K562 (cell line): ENCODE measurements at regions not wholly inside any gene's neighbourhood (a gene's known extent, or its start where the extent isn't known, plus 50 kb on each side); places are given as distances from the start of the nearest gene placed in this dataset.
A peak's percentile ranks its signal among the peaks of the same experiment; 100 is the strongest.
"Not testable (repeated sequence)": the region's sequence is repeated elsewhere in the genome, so short reads cannot be mapped to it uniquely, and the experiment has no call there.

Experiments used
- ATAC-seq: fragments of 200-7000 bp; cut with Tn5 transposase; 3 replicates; pipeline ENCODE4 v1.9.1; 2020; ENCODE audit warnings: moderate library complexity
- BruUV-seq: library from RNA; stranded (reverse); fragments of 400-500 nt; replicated peaks from 2 replicates; lab custom pipeline; 2021; lab: Mats Ljungman, UMichigan
- CTCF ChIA-PET: fragments of 300-600 bp; formaldehyde crosslinking; extraction: SDS; loops from one replicate; lab custom pipeline; 2021; ENCODE audit warnings: low intra/inter-chr PET ratio; lab: Yijun Ruan, JAX
- POLR2A ChIA-PET: fragments of 300-600, 350-650 bp; sonication (Branson Sonifier 250); formaldehyde crosslinking; extraction: SDS; loops from one replicate; lab custom pipeline; 2021; ENCODE audit warnings: antibody characterized with exemption, inconsistent platforms; lab: Yijun Ruan, JAX
- DNase-seq, 4 experiments: peaks; one replicate each; pipeline versions ENCODE4 v3.0.0 to v3.0.0-alpha.2; 2011 to 2018; ENCODE audit warnings: low spot score in 3 of 4, mixed read lengths in 3 of 4; ENCODE audit errors: extremely low read depth in 1 of 4
- FAIRE-seq: peaks from 2 replicates; lab custom pipeline; 2011; peaks lifted over from hg19 to GRCh38; lab: Jason Lieb, UNC
- H2AFZ ChIP-seq: 2 replicates; pipeline ENCODE4 v1.6.0; 2011; ENCODE audit warnings: low read depth, low read length, control low read depth, inconsistent platforms
- H3K27ac ChIP-seq: fragments of 200-600 bp; 3 replicates; pipeline ENCODE4 v1.8.0; 2011; ENCODE audit warnings: low read depth, mild to moderate bottlenecking, control low read depth, inconsistent platforms, low read length, moderate library complexity, mixed read lengths; ENCODE audit errors: extremely low read depth
- H3K27me3 ChIP-seq, 2 experiments: fragments of 300-600 bp in 1 of 2; 2 replicates in 1 of 2; 3 replicates in 1 of 2; pipeline versions ENCODE4 v1.6.0 to v1.8.0; 2011; ENCODE audit warnings: inconsistent platforms in 2 of 2, low read length in 2 of 2, mild to moderate bottlenecking in 1 of 2, mixed read lengths in 1 of 2, moderate library complexity in 1 of 2; ENCODE audit not compliant: control insufficient read depth in 2 of 2, insufficient read depth in 2 of 2
- H3K36me3 ChIP-seq: fragments of 300-600 bp; 3 replicates; pipeline ENCODE4 v1.8.0; 2011; ENCODE audit warnings: mild to moderate bottlenecking, low read length, inconsistent platforms; ENCODE audit not compliant: control insufficient read depth, insufficient read depth
- H3K4me1 ChIP-seq, 2 experiments: fragments of 200-600 bp in 1 of 2; replicated peaks in 1 of 2; 2 replicates in 1 of 2; 3 replicates in 1 of 2; pipeline versions ENCODE4 v1.5.1 to v1.8.0; 2011; ENCODE audit warnings: inconsistent platforms in 2 of 2, low read length in 2 of 2, mild to moderate bottlenecking in 1 of 2, mixed read lengths in 1 of 2, moderate library complexity in 1 of 2; ENCODE audit not compliant: control insufficient read depth in 2 of 2, insufficient read depth in 2 of 2
- H3K4me2 ChIP-seq: 2 replicates; pipeline ENCODE4 v1.6.1; 2011; ENCODE audit warnings: low read length, control low read depth, inconsistent platforms, mixed read lengths; ENCODE audit not compliant: insufficient read depth
- H3K4me3 ChIP-seq: fragments of 200-600 bp; sonication (generic), shearing (Covaris generic); 2 replicates; pipeline ENCODE4 v1.5.1; 2016; ENCODE audit warnings: control low read depth, inconsistent platforms
- H3K79me2 ChIP-seq: fragments of 200-600 bp; 3 replicates; pipeline ENCODE4 v1.8.0; 2011; ENCODE audit warnings: low read length, inconsistent platforms; ENCODE audit not compliant: control insufficient read depth, insufficient read depth
- H3K9ac ChIP-seq, 2 experiments: 2 replicates each; pipeline versions ENCODE4 v1.6.0 to v1.6.1; 2011; ENCODE audit warnings: low read depth in 2 of 2, low read length in 2 of 2, control low read depth in 1 of 2, inconsistent platforms in 1 of 2, mild to moderate bottlenecking in 1 of 2, mixed read lengths in 1 of 2; ENCODE audit not compliant: insufficient read depth in 1 of 2
- H3K9me1 ChIP-seq: one replicate; pipeline ENCODE4 v1.6.0; 2011; ENCODE audit warnings: inconsistent platforms, mild to moderate bottlenecking, low read length, moderate library complexity; ENCODE audit not compliant: control insufficient read depth, insufficient read depth
- H3K9me3 ChIP-seq: replicated peaks from 2 replicates; pipeline ENCODE4 v1.5.1; 2011; ENCODE audit warnings: low read depth, low read length, inconsistent platforms; ENCODE audit not compliant: control insufficient read depth, insufficient read depth
- H4K20me1 ChIP-seq: replicated peaks from 2 replicates; pipeline ENCODE4 v1.6.1; 2011; ENCODE audit warnings: low read length, inconsistent platforms, mixed read lengths; ENCODE audit not compliant: control insufficient read depth, insufficient read depth
- CEBPG ChIP-seq, 3 experiments: fragments of 200-800 bp in 1 of 3; sonication (Bioruptor generic) in 1 of 3; sonication (generic) in 1 of 3; formaldehyde crosslinking in 1 of 3; IDR thresholded peaks in 2 of 3; conservative IDR thresholded peaks in 1 of 3; 2 replicates each; pipeline versions ENCODE4 v1.6.1 to v1.8.0; 2016 to 2022; ENCODE audit warnings: missing compliant biosample characterization in 2 of 3, missing genetic modification characterization in 2 of 3, mild to moderate bottlenecking in 1 of 3, missing genetic modification reagents in 1 of 3
- IRF1 ChIP-seq: sonication (generic); formaldehyde crosslinking; IDR thresholded peaks from 2 replicates; pipeline ENCODE4 v1.8.0; 2022; ENCODE audit warnings: missing genetic modification reagents, mild to moderate bottlenecking, borderline replicate concordance
- MEF2D ChIP-seq: conservative IDR thresholded peaks from 2 replicates; pipeline ENCODE4 v1.6.1; 2016; ENCODE audit warnings: low read depth, missing genetic modification characterization, missing compliant biosample characterization
- MEIS2 ChIP-seq: fragments of 450-650 bp; IDR thresholded peaks from 2 replicates; pipeline ENCODE4 v1.6.1; 2014; ENCODE audit warnings: mild to moderate bottlenecking; ENCODE audit not compliant: partially characterized antibody
- MTA3 ChIP-seq: fragments of 450-650 bp; formaldehyde crosslinking; IDR thresholded peaks from 2 replicates; pipeline ENCODE4 v1.6.1; 2017; ENCODE audit warnings: mild to moderate bottlenecking, borderline replicate concordance
- NFE2 ChIP-seq: IDR thresholded peaks from 2 replicates; pipeline ENCODE4 v1.6.1; 2014; ENCODE audit warnings: antibody characterized with exemption, low read depth
- TRIM24 ChIP-seq, 2 experiments: fragments of 450-650 bp; IDR thresholded peaks; 2 replicates each; pipeline ENCODE4 v1.6.1; 2016
- whole genome bisulfite sequencing: fragments of 100-300 bp; shearing (Covaris generic); methylation state at CpG from one replicate; pipeline ENCODE4 v1.1.6; 2016; ENCODE audit warnings: low coverage, mixed read lengths; ENCODE audit not compliant: insufficient coverage; ENCODE audit errors: missing lambda C conversion rate; 5-methylcytosine and 5-hydroxymethylcytosine counted together
- in situ Hi-C: fragments of 300-500 bp; cut with MboI; formaldehyde crosslinking; loops from 4 replicates; pipeline ENCODE4 v1.15.0; 2018; ENCODE audit warnings: inconsistent platforms, mixed read lengths
- intact Hi-C: fragments of 100-400 bp; cut with micrococcal nuclease; formaldehyde crosslinking; loops from 2 replicates; pipeline ENCODE4 v1.14.2; 2022

GRCh38 chr7:29652556-29652955, 88.9 kb downstream of the PRR15 start:
- no peak for ATAC-seq
- intact Hi-C loops, result no loop called here

GRCh38 chr7:29654340-29654739, 90.7 kb downstream of the PRR15 start:
- H3K9ac ChIP-seq; H3K79me2 ChIP-seq; H2AFZ ChIP-seq; CTCF ChIA-PET; H3K27ac ChIP-seq; H3K4me3 ChIP-seq; POLR2A ChIA-PET; H3K27me3 ChIP-seq; TF ChIP-seq CEBPG (tag; conservative IDR thresholded peaks at IDR 0.05 in 1 of 2, IDR thresholded peaks at IDR 0.05 in 1 of 2): not testable (repeated sequence)
- WGBS, result 68% methylated on average over 4 of the region's 4 CpGs
- TF ChIP-seq CEBPG (CRISPR knock-in tag; IDR thresholded peaks at IDR 0.05), result peak; percentile 37; the same call in 1 of the 2 replicates
- TF ChIP-seq, all 486 proteins: peak for 1; not testable (repeated sequence) for 485
- H3K9me1 ChIP-seq, H4K20me1 ChIP-seq, intact Hi-C loops, DNase-seq, FAIRE-seq, H3K4me1 ChIP-seq, ATAC-seq, H3K4me2 ChIP-seq, in situ Hi-C loops, H3K9me3 ChIP-seq, BruUV-seq, H3K36me3 ChIP-seq: not testable (repeated sequence)

More at GRCh38 chr7:29652556-29652955, 88.9 kb downstream of the PRR15 start:
- H3K79me2 ChIP-seq, result peaks cover 9% of the 10 kb centered on the region; the same call in 1 of the 3 replicates
- H3K4me2 ChIP-seq, result no peak overlapping the region
- ChIA-PET CTCF (no interaction called here), POLR2A (no interaction called here)
- H3K9ac ChIP-seq, result no peak overlapping the region
- BruUV-seq, result no TSS peak
- 0 out of 2 replicates have a peak, but pooled peaks cover 3% of the 10 kb centered on the region for H4K20me1 ChIP-seq
- H3K9me1 ChIP-seq, result no peaks in the 10 kb centered on the region
- 22% methylated on average over 2 of the region's 2 CpGs for WGBS
- no peak overlapping the region for H3K27ac ChIP-seq
- H2AFZ ChIP-seq, result no peak overlapping the region
- in situ Hi-C loops, result no loop called here
- FAIRE-seq (peak; percentile 57), DNase-seq (no peak)
- no peaks in the 10 kb centered on the region for H3K9me3 ChIP-seq
- H3K27me3 ChIP-seq, result no peaks in the 10 kb centered on the region
- H3K36me3 ChIP-seq, result peaks cover 8% of the 10 kb centered on the region; the same call in 1 of the 3 replicates
- TF ChIP-seq MTA3 (no peak), MEIS2 (peak; percentile 51), MEF2D (peak; percentile 52; the same call in 1 of the 2 replicates), NFE2 (no peak), IRF1 (CRISPR knock-in tag) (no peak), TRIM24 (IDR thresholded peaks at IDR 0.05) (no peak)
- TF ChIP-seq, all 486 proteins: peak for 2
- H3K4me1 ChIP-seq, result peaks cover 14 to 19% of the 10 kb centered on the region in 2 experiments
- H3K4me3 ChIP-seq, result no peak overlapping the region
